Body of pancreas (tissue), 4 donors: ENCODE measurements at regions not wholly inside any gene's neighbourhood (a gene's known extent, or its start where the extent isn't known, plus 50 kb on each side); places are given as distances from the start of the nearest gene placed in this dataset.

ENCODE experiments used
- CTCF ChIP-seq, 7 experiments: fragments of 450-650 bp in 4 of 7; fragments of 200-600 bp in 3 of 7; sonication (generic) in 3 of 7; IDR thresholded peaks; one replicate each; pipeline ENCODE4 v1.5.1; 2016 to 2019; ENCODE audit warnings: antibody characterized with exemption in 7 of 7
- POLR2A ChIP-seq, 3 donors: fragments of 450-650 bp; IDR thresholded peaks; one replicate each; pipeline ENCODE4 v1.6.1; 2016; ENCODE audit warnings: antibody characterized with exemption in 3 of 3, mild to moderate bottlenecking in 2 of 3

- TF ChIP-seq CTCF (IDR thresholded peaks at IDR 0.05) (no peak), POLR2A (IDR thresholded peaks at IDR 0.05) (no peak)
Observed at GRCh38 chr18:75904416-75904815, 476.9 kb upstream of the SMIM21 start.
